Left ventricle myocardium inferior (tissue), 1 donor: ENCODE measurements at regions not wholly inside any gene's neighbourhood (a gene's known extent, or its start where the extent isn't known, plus 50 kb on each side); places are given as distances from the start of the nearest gene placed in this dataset.

ENCODE experiments used
- DNase-seq: peaks from one replicate; pipeline ENCODE4 v3.0.0-alpha.2; 2020
- H3K27ac ChIP-seq: fragments of 200-600 bp; replicated peaks from 2 replicates; pipeline ENCODE4 v1.8.0; 2021
- H3K27me3 ChIP-seq: fragments of 200-600 bp; 2 replicates; pipeline ENCODE4 v1.8.0; 2021; ENCODE audit warnings: low read depth
- H3K36me3 ChIP-seq: fragments of 200-600 bp; 2 replicates; pipeline ENCODE4 v1.8.0; 2021
- H3K4me1 ChIP-seq: fragments of 200-600 bp; 2 replicates; pipeline ENCODE4 v1.8.0; 2021
- H3K4me3 ChIP-seq: fragments of 200-600 bp; 2 replicates; pipeline ENCODE4 v1.8.0; 2021; ENCODE audit warnings: mild to moderate bottlenecking, moderate library complexity
- H3K9me3 ChIP-seq: fragments of 200-600 bp; replicated peaks from 2 replicates; pipeline ENCODE4 v1.8.0; 2021
- intact Hi-C: fragments of 100-400 bp; cut with micrococcal nuclease; formaldehyde crosslinking; loops from one replicate; pipeline ENCODE4 v1.11.0; 2022
- TF ChIP-seq, protein P1 (sequence below): fragments of 200-600 bp; IDR thresholded peaks from 2 replicates; pipeline ENCODE4 v1.8.0; 2021; ENCODE audit warnings: antibody characterized with exemption, mild to moderate bottlenecking, borderline replicate concordance
- donor health status: DM: no; HTN: yes; CAD: no; lungs with severe emphysema.

DNA sequence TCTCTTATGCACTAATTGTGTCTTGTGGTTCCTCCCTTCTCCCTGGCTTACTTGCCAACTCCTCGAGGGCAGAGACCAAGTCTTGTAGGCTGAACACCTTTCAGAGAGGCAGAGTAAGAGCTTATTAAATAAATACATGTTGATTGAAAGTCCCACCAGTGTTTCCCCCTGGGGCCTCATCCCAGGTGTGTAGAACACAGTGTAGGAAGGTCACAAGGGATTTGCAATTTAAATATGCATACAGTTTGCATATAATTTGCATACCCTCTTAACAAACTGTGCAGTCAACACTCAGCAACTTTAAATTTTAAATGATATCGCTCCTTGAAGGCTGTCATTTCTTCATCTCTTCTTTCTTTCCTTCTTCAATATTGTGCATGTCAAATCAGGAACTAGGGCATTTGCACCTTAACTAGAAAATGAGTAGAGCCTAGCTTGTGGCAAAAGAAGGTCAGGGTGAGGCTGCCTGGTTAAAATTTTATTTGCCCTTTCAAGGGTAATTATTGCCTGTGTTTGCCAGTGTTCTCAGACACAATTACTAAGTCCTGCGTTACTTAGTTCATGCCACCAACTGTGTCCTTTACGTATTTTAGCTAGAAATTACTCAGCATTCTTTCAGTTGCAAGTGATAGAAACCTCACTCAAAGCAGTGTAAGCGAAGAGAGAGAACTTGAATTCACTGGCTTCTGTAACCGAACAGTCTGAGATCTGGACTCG is 465.7 kb downstream of the HAPSTR1 start:
- H3K27ac ChIP-seq = no peak overlapping the region
- intact Hi-C loops = no loop called here
- no peaks in the 10 kb centered on the region for H3K36me3 ChIP-seq
- DNase-seq = no peak
- TF ChIP-seq, protein P1, sequence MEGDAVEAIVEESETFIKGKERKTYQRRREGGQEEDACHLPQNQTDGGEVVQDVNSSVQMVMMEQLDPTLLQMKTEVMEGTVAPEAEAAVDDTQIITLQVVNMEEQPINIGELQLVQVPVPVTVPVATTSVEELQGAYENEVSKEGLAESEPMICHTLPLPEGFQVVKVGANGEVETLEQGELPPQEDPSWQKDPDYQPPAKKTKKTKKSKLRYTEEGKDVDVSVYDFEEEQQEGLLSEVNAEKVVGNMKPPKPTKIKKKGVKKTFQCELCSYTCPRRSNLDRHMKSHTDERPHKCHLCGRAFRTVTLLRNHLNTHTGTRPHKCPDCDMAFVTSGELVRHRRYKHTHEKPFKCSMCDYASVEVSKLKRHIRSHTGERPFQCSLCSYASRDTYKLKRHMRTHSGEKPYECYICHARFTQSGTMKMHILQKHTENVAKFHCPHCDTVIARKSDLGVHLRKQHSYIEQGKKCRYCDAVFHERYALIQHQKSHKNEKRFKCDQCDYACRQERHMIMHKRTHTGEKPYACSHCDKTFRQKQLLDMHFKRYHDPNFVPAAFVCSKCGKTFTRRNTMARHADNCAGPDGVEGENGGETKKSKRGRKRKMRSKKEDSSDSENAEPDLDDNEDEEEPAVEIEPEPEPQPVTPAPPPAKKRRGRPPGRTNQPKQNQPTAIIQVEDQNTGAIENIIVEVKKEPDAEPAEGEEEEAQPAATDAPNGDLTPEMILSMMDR = no peak
- H3K9me3 ChIP-seq = peaks cover 10% of the 10 kb centered on the region
- no peaks in the 10 kb centered on the region for H3K4me1 ChIP-seq
- H3K27me3 ChIP-seq = no peaks in the 10 kb centered on the region
- H3K4me3 ChIP-seq = no peak overlapping the region

DNA sequence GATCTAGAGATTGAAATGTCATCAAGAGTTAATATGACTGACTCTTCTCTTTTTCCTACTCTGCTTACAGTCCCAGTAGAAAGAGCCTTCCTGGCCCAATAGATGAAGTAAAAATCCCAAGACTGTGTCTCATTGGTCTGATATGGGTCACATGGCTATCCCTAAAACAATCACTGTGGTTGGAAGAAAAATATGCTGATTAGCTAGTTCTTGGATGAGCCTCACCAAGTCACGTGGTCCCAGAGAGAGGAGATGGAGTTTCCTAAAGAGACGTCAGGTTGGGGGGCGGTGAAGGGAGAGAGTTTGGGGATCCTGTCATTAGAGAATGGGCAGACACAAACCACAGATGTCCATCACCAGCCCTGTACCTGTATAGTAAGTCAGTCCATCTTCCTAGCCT is 466.3 kb downstream of the HAPSTR1 start:
- Histone ChIP-seq H3K36me3 (no peaks in the 10 kb centered on the region), H3K4me3 (no peak overlapping the region), H3K27me3 (no peaks in the 10 kb centered on the region), H3K27ac (no peak overlapping the region), H3K9me3 (peaks cover 10% of the 10 kb centered on the region), H3K4me1 (no peaks in the 10 kb centered on the region)
- intact Hi-C loops = no loop called here
- no peak for DNase-seq
- TF ChIP-seq, protein P1 = no peak

DNA sequence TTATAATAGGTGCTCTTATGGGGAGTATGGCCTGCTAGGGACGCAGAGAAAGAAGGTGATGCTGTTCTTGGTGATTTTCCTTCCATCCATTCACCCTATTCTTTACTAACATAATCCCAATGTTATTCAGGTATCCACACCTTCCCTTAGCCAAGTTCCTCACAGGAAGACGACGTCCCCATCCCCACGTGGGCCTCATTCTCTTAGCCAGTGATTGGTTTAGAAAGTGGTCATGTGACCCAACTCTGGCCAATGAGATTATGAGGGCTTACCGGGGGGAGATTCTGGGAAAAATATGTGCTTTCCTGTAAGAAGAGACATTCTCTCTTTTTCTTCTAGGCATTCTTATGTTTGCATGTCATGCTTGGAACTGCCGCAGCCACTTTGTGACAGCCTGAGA is 474.7 kb downstream of the HAPSTR1 start:
- TF ChIP-seq, protein P1 = no peak
- Histone ChIP-seq H3K4me1 (no peaks in the 10 kb centered on the region), H3K36me3 (no peaks in the 10 kb centered on the region), H3K9me3 (no peaks in the 10 kb centered on the region), H3K27ac (no peak overlapping the region), H3K4me3 (no peak overlapping the region), H3K27me3 (no peaks in the 10 kb centered on the region)
- DNase-seq = no peak
- intact Hi-C loops = no loop called here

DNA sequence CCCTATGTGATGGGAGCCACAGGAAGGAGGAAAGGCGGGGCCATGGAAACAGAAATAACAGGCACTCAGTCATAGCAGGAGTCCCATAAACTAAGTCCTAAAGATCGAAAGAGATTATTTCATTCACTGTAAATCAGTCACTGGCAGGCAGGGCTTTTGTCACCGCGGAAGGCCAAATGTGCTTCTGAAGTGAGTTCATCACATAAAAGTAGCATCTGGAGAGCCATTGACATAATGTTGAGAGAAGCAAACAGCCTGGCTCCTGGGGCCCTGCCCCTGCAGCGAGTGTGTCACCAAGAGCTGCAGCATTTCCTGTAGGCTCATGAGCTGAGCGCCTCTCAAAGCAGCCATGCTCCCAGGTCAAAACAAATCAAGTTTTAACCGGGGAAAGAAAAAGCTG is 476.2 kb downstream of the HAPSTR1 start:
- Histone ChIP-seq H3K9me3 (no peaks in the 10 kb centered on the region), H3K4me1 (no peaks in the 10 kb centered on the region), H3K27me3 (no peaks in the 10 kb centered on the region), H3K36me3 (no peaks in the 10 kb centered on the region), H3K4me3 (no peak overlapping the region), H3K27ac (no peak overlapping the region)
- intact Hi-C loops = no loop called here
- DNase-seq = no peak
- TF ChIP-seq, protein P1 = no peak

DNA sequence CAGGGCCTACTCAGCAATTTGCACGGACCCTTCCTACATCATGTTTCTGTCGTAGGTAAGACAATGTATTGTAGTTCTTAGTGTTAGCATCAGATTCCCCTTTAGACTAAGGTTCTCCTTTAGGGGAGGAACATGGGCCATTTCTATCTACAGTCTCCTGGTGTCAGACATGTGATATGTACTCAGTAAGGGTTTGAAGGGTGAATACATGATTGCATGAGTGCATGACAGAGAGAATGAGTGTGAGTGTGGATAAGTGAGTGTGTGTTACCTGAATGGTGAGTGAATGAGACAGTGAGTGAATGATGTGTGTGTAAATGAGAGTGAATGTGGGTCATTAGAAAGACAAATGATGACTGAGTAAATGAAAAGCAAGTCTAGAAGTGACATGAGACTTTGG is 476.8 kb downstream of the HAPSTR1 start:
- no peaks in the 10 kb centered on the region for H3K4me1 ChIP-seq
- no peaks in the 10 kb centered on the region for H3K36me3 ChIP-seq
- H3K9me3 ChIP-seq = no peaks in the 10 kb centered on the region
- DNase-seq = no peak
- H3K27me3 ChIP-seq = no peaks in the 10 kb centered on the region
- TF ChIP-seq, protein P1 = no peak
- no peak overlapping the region for H3K4me3 ChIP-seq
- no peak overlapping the region for H3K27ac ChIP-seq
- intact Hi-C loops = no loop called here
